HG02870 (cell line): ENCODE measurements at regions not wholly inside any gene's neighbourhood (a gene's known extent, or its start where the extent isn't known, plus 50 kb on each side); places are given as distances from the start of the nearest gene placed in this dataset.

Experiments used
- ATAC-seq: cut with Tn5 transposase; IDR thresholded peaks from one replicate; pipeline ENCODE4 v1.9.1; 2021; ENCODE audit warnings: mild to moderate bottlenecking, moderate library complexity; ENCODE audit not compliant: unreplicated experiment

GRCh38 chr18:65326805-65327204 lies 424.0 kb upstream of the CDH7 start:
- ATAC-seq: no peak

- ATAC-seq: no peak
These were observed 427.9 kb upstream of the CDH7 start for GRCh38 chr18:65322895-65323294.

GRCh38 chr18:65298422-65298821 lies 452.4 kb upstream of the CDH7 start:
- no peak for ATAC-seq

- no peak for ATAC-seq
These were observed 461.9 kb upstream of the CDH7 start for GRCh38 chr18:65288908-65289307.

- ATAC-seq: no peak
These were observed 463.2 kb upstream of the CDH7 start for GRCh38 chr18:65287652-65288051.

GRCh38 chr18:65282096-65282495 lies 468.7 kb upstream of the CDH7 start:
- ATAC-seq: no peak

- ATAC-seq: no peak
These were observed 471.0 kb upstream of the CDH7 start for GRCh38 chr18:65279668-65280305.

GRCh38 chr18:65278939-65279667 lies 471.7 kb upstream of the CDH7 start:
- ATAC-seq: no peak

- no peak for ATAC-seq
These were observed 481.4 kb upstream of the CDH7 start for GRCh38 chr18:65269375-65269774.

GRCh38 chr18:65265761-65266160 lies 485.1 kb upstream of the CDH7 start:
- ATAC-seq: no peak

GRCh38 chr18:65260030-65260429 lies 490.8 kb upstream of the CDH7 start:
- ATAC-seq: no peak

GRCh38 chr18:65259403-65259802 lies 491.4 kb upstream of the CDH7 start:
- ATAC-seq: no peak

GRCh38 chr18:65257149-65257548 lies 493.7 kb upstream of the CDH7 start:
- ATAC-seq: no peak

- no peak for ATAC-seq
These were observed 495.4 kb upstream of the CDH7 start for GRCh38 chr18:65255417-65255816.

- ATAC-seq: no peak
These were observed 511.0 kb upstream of the CDH7 start for GRCh38 chr18:65239787-65240186.

- ATAC-seq: no peak
These were observed 514.7 kb upstream of the CDH7 start for GRCh38 chr18:65235966-65236624.

GRCh38 chr18:65230311-65230710 lies 520.5 kb upstream of the CDH7 start:
- no peak for ATAC-seq

- ATAC-seq: no peak
These were observed 522.8 kb upstream of the CDH7 start for GRCh38 chr18:65227970-65228369.

- ATAC-seq: no peak
These were observed 529.1 kb upstream of the CDH7 start for GRCh38 chr18:65221736-65222135.

- no peak for ATAC-seq
These were observed 529.7 kb upstream of the CDH7 start for GRCh38 chr18:65221115-65221514.

- no peak for ATAC-seq
These were observed 534.8 kb upstream of the CDH7 start for GRCh38 chr18:65215865-65216466.

- ATAC-seq: no peak
These were observed 536.4 kb upstream of the CDH7 start for GRCh38 chr18:65214456-65214855.
